H9 (cell line): ENCODE measurements at regions not wholly inside any gene's neighbourhood (a gene's known extent, or its start where the extent isn't known, plus 50 kb on each side); places are given as distances from the start of the nearest gene placed in this dataset.

ENCODE experiments used
- DNase-seq: peaks from one replicate; pipeline ENCODE4 v3.0.0-alpha.2; 2017
- H2AFZ ChIP-seq: one replicate; pipeline ENCODE4 v1.6.1; 2013; ENCODE audit warnings: mild to moderate bottlenecking, low read length, control low read depth, moderate library complexity
- H2AK5ac ChIP-seq: 2 replicates; pipeline ENCODE4 v1.6.1; 2013; ENCODE audit warnings: low read length, control low read depth, mixed read lengths; ENCODE audit not compliant: insufficient read length
- H2BK120ac ChIP-seq: one replicate; pipeline ENCODE4 v1.6.1; 2013; ENCODE audit warnings: low read depth, mild to moderate bottlenecking, low read length, control low read depth, inconsistent platforms; ENCODE audit not compliant: poor library complexity, severe bottlenecking
- H2BK12ac ChIP-seq: 2 replicates; pipeline ENCODE4 v1.6.1; 2013; ENCODE audit warnings: low read length, control low read depth, mixed read lengths, low read depth; ENCODE audit not compliant: insufficient read length
- H2BK15ac ChIP-seq: 2 replicates; pipeline ENCODE4 v1.6.1; 2013; ENCODE audit warnings: low read depth, low read length, control low read depth
- H2BK20ac ChIP-seq: one replicate; pipeline ENCODE4 v1.6.1; 2013; ENCODE audit warnings: low read depth, mild to moderate bottlenecking, low read length, control low read depth, inconsistent platforms; ENCODE audit not compliant: poor library complexity, severe bottlenecking
- H2BK5ac ChIP-seq: 2 replicates; pipeline ENCODE4 v1.6.1; 2013; ENCODE audit warnings: low read length, control low read depth, mixed read lengths; ENCODE audit not compliant: insufficient read length
- H3K14ac ChIP-seq: 2 replicates; pipeline ENCODE4 v1.6.1; 2013; ENCODE audit warnings: low read length, control low read depth; ENCODE audit not compliant: insufficient read depth
- H3K18ac ChIP-seq: 2 replicates; pipeline ENCODE4 v1.6.1; 2013; ENCODE audit warnings: low read depth, mild to moderate bottlenecking, mixed read lengths, low read length, control low read depth; ENCODE audit not compliant: insufficient read length
- H3K23ac ChIP-seq: 2 replicates; pipeline ENCODE4 v1.6.1; 2013; ENCODE audit warnings: low read length, control low read depth, mixed read lengths, low read depth; ENCODE audit not compliant: insufficient read length
- H3K23me2 ChIP-seq: 2 replicates; pipeline ENCODE4 v1.6.1; 2013; ENCODE audit warnings: low read depth, mild to moderate bottlenecking, mixed read lengths, low read length, control low read depth; ENCODE audit not compliant: insufficient read length, poor library complexity, severe bottlenecking
- H3K27ac ChIP-seq: 2 replicates; pipeline ENCODE4 v1.5.1; 2013; ENCODE audit warnings: low read length, control low read depth, mixed read lengths, low read depth; ENCODE audit not compliant: insufficient read length
- H3K27me3 ChIP-seq: 2 replicates; pipeline ENCODE4 v1.6.1; 2013; ENCODE audit warnings: low read length, control low read depth, inconsistent platforms; ENCODE audit not compliant: insufficient read depth
- H3K4ac ChIP-seq: 2 replicates; pipeline ENCODE4 v1.6.1; 2013; ENCODE audit warnings: low read depth, mild to moderate bottlenecking, control low read depth, inconsistent platforms, low read length, moderate library complexity
- H3K4me1 ChIP-seq: 2 replicates; pipeline ENCODE4 v1.6.1; 2013; ENCODE audit warnings: low read length, control low read depth, inconsistent platforms; ENCODE audit not compliant: insufficient read depth
- H3K4me2 ChIP-seq: 2 replicates; pipeline ENCODE4 v1.6.1; 2013; ENCODE audit warnings: low read length, control low read depth, mixed read lengths; ENCODE audit not compliant: insufficient read length, insufficient read depth
- H3K56ac ChIP-seq: 2 replicates; pipeline ENCODE4 v1.6.1; 2013; ENCODE audit warnings: low read depth, mild to moderate bottlenecking, mixed read lengths, low read length, control low read depth; ENCODE audit not compliant: insufficient read length
- H3K79me1 ChIP-seq: 2 replicates; pipeline ENCODE4 v1.6.1; 2013; ENCODE audit warnings: low read depth, mild to moderate bottlenecking, moderate library complexity, low read length, control low read depth, inconsistent platforms; ENCODE audit not compliant: insufficient read depth, poor library complexity, severe bottlenecking
- H3K79me2 ChIP-seq: 2 replicates; pipeline ENCODE4 v1.6.1; 2013; ENCODE audit warnings: low read length, control low read depth, inconsistent platforms; ENCODE audit not compliant: insufficient read depth
- H3K9ac ChIP-seq: 2 replicates; pipeline ENCODE4 v1.6.1; 2013; ENCODE audit warnings: low read length, control low read depth, mixed read lengths; ENCODE audit not compliant: insufficient read length; ENCODE audit errors: extremely low read depth
- H3K9me3 ChIP-seq: one replicate; pipeline ENCODE4 v1.6.1; 2013; ENCODE audit warnings: low read depth, low read length, inconsistent platforms; ENCODE audit not compliant: control insufficient read depth
- H3T11ph ChIP-seq: one replicate; pipeline ENCODE4 v1.6.1; 2013; ENCODE audit warnings: mild to moderate bottlenecking, low read length, control low read depth, inconsistent platforms
- H4K20me1 ChIP-seq: one replicate; pipeline ENCODE4 v1.6.1; 2013; ENCODE audit not compliant: control insufficient read depth, insufficient read length, insufficient read depth
- H4K5ac ChIP-seq: 2 replicates; pipeline ENCODE4 v1.6.1; 2013; ENCODE audit warnings: low read depth, mild to moderate bottlenecking, mixed read lengths, low read length, control low read depth; ENCODE audit not compliant: insufficient read length
- H4K8ac ChIP-seq: replicated peaks from 2 replicates; pipeline ENCODE4 v1.6.1; 2013; ENCODE audit warnings: low read length, control low read depth, mixed read lengths, low read depth; ENCODE audit not compliant: insufficient read length
- H4K91ac ChIP-seq: 2 replicates; pipeline ENCODE4 v1.6.1; 2013; ENCODE audit warnings: low read depth, mild to moderate bottlenecking, moderate library complexity, mixed read lengths, low read length, control low read depth; ENCODE audit not compliant: insufficient read length
- H3K27ac Mint-ChIP-seq, 3 experiments: 2 replicates in 2 of 3; 3 replicates in 1 of 3; pipeline ENCODE4 v1.8.0; 2020 to 2021; ENCODE audit warnings: mixed read lengths in 3 of 3, mild to moderate bottlenecking in 1 of 3, moderate library complexity in 1 of 3
- H3K27me3 Mint-ChIP-seq: 2 replicates; pipeline ENCODE4 v1.8.0; 2021; ENCODE audit warnings: low read depth, mild to moderate bottlenecking, moderate library complexity, mixed read lengths
- H3K36me3 Mint-ChIP-seq, 3 experiments: 2 replicates in 2 of 3; 3 replicates in 1 of 3; pipeline ENCODE4 v1.8.0; 2020 to 2021; ENCODE audit warnings: low read depth in 3 of 3, mixed read lengths in 3 of 3; ENCODE audit not compliant: insufficient read depth in 1 of 3
- H3K4me1 Mint-ChIP-seq, 2 experiments: 2 replicates each; pipeline ENCODE4 v1.8.0; 2020; ENCODE audit warnings: mixed read lengths in 2 of 2
- H3K4me3 Mint-ChIP-seq, 2 experiments: 2 replicates in 1 of 2; 3 replicates in 1 of 2; pipeline ENCODE4 v1.8.0; 2020 to 2021; ENCODE audit warnings: mild to moderate bottlenecking in 2 of 2, mixed read lengths in 2 of 2, moderate library complexity in 1 of 2
- H3K9me3 Mint-ChIP-seq, 2 experiments: 2 replicates in 1 of 2; 3 replicates in 1 of 2; pipeline ENCODE4 v1.8.0; 2020; ENCODE audit warnings: mild to moderate bottlenecking in 2 of 2, mixed read lengths in 2 of 2, moderate library complexity in 1 of 2
- WGBS: extraction: QIAGEN DNeasy Blood & Tissue Kit; methylation state at CpG from one replicate; pipeline ENCODE4 v1.1.7; 2013; ENCODE audit warnings: missing lambda C conversion rate, low lambda C conversion rate, mixed read lengths; ENCODE audit not compliant: insufficient read length; ENCODE audit errors: extremely low coverage; 5-methylcytosine and 5-hydroxymethylcytosine counted together
- TF ChIP-seq, protein P1 (sequence below): fragments of 200-600 bp; sonication (generic); conservative IDR thresholded peaks from 3 replicates; pipeline ENCODE4 v1.8.0; 2021; ENCODE audit warnings: antibody characterized with exemption, mild to moderate bottlenecking

DNA sequence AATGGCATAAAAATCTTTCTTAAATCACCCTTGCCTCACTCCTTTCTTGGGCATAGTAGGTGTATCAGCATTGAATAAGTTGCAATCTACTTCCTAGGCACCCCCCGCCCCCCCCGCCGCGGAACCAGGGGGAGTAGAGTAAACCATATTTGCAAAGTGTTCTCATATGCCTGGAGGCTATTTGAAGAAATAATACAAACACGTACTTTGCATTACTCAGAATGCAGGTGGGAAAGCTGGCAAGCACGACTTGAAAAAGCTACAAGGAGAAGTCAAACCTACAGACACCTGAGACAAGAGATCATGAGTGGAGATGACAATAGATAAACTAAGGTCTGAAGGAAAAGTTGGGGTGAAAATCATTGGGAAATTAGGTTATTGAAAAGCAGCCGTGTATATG lies 65.6 kb downstream of the POM121L12 start:
- Histone ChIP-seq H3K14ac (no peak overlapping the region), H2BK5ac (no peak overlapping the region), H3K79me2 (no peaks in the 10 kb centered on the region), H2BK20ac (no peak overlapping the region), H3K9me3 (no peaks in the 10 kb centered on the region), H3K4me1 (no peaks in the 10 kb centered on the region), H3K56ac (no peak overlapping the region), H3K27me3 (no peaks in the 10 kb centered on the region), H3K4ac (no peak overlapping the region), H3T11ph (no peak overlapping the region), H2BK12ac (no peak overlapping the region), H4K20me1 (no peaks in the 10 kb centered on the region), H3K27ac (no peak overlapping the region), H4K91ac (no peak overlapping the region), H2BK15ac (no peak overlapping the region), H3K23ac (no peak overlapping the region), H3K9ac (no peak overlapping the region), H3K23me2 (no peaks in the 10 kb centered on the region), H2AK5ac (no peak overlapping the region), H3K4me2 (no peak overlapping the region), H4K8ac (no peak overlapping the region), H2AFZ (no peak overlapping the region), H4K5ac (no peak overlapping the region), H3K18ac (no peak overlapping the region), H2BK120ac (no peak overlapping the region), H3K79me1 (no peaks in the 10 kb centered on the region)
- no peaks in the 10 kb centered on the region for H3K27me3 Mint-ChIP-seq
- no peaks in the 10 kb centered on the region for H3K36me3 Mint-ChIP-seq
- no peak for DNase-seq
- TF ChIP-seq, protein P1, sequence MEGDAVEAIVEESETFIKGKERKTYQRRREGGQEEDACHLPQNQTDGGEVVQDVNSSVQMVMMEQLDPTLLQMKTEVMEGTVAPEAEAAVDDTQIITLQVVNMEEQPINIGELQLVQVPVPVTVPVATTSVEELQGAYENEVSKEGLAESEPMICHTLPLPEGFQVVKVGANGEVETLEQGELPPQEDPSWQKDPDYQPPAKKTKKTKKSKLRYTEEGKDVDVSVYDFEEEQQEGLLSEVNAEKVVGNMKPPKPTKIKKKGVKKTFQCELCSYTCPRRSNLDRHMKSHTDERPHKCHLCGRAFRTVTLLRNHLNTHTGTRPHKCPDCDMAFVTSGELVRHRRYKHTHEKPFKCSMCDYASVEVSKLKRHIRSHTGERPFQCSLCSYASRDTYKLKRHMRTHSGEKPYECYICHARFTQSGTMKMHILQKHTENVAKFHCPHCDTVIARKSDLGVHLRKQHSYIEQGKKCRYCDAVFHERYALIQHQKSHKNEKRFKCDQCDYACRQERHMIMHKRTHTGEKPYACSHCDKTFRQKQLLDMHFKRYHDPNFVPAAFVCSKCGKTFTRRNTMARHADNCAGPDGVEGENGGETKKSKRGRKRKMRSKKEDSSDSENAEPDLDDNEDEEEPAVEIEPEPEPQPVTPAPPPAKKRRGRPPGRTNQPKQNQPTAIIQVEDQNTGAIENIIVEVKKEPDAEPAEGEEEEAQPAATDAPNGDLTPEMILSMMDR: no peak
- WGBS: no CpG with 5 or more reads among the region's 7 CpGs
- no peak overlapping the region for H3K27ac Mint-ChIP-seq
- no peaks in the 10 kb centered on the region; a peak in 1 of 5 replicates for H3K9me3 Mint-ChIP-seq
- no peaks in the 10 kb centered on the region; a peak in 1 of 4 replicates for H3K4me1 Mint-ChIP-seq
- no peak overlapping the region for H3K4me3 Mint-ChIP-seq
